ENCODE measurements at regions not wholly inside any gene's neighbourhood (a gene's known extent, or its start where the extent isn't known, plus 50 kb on each side); places are given as distances from the start of the nearest gene placed in this dataset.

DNA sequence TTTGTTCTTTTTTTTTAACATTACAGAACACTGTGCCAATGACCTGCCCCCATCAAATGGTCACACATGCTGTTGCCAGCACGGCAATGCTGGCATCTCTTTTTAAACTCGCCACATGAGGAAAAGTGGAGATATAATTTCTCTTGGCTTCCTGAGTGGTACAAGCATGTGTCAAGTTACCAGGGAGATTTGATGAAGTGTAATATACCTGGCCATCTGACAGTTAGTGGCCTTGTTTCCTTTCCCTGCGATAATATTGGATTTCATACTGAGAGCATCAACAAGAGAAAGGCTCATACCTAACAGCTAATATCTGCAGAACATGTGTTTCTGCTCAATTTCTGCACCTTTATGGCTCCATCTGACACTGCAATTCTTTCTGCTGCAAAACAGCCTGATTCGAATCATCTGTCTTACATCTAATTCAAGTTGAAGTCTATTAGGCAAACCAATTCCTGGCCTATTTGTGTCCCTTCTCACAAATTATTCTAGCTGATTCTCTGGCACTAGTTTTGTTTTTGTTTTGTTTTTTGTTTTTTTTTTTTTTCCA is 519.5 kb downstream of the PREX1 start:
- H3K4me3 ChIP-seq (ENCODE audit: low read depth, low read length) = no peak overlapping the region
- DNase-seq (ENCODE audit: low read depth) = no peak
- TF ChIP-seq, protein P1, sequence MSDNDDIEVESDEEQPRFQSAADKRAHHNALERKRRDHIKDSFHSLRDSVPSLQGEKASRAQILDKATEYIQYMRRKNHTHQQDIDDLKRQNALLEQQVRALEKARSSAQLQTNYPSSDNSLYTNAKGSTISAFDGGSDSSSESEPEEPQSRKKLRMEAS (IDR thresholded peaks at IDR 0.05; ENCODE audit: low read depth, low read length) = no peak
- TF ChIP-seq MYC (IDR thresholded peaks at IDR 0.05; ENCODE audit: low read depth, low read length) = no peak
- TF ChIP-seq, protein P2, sequence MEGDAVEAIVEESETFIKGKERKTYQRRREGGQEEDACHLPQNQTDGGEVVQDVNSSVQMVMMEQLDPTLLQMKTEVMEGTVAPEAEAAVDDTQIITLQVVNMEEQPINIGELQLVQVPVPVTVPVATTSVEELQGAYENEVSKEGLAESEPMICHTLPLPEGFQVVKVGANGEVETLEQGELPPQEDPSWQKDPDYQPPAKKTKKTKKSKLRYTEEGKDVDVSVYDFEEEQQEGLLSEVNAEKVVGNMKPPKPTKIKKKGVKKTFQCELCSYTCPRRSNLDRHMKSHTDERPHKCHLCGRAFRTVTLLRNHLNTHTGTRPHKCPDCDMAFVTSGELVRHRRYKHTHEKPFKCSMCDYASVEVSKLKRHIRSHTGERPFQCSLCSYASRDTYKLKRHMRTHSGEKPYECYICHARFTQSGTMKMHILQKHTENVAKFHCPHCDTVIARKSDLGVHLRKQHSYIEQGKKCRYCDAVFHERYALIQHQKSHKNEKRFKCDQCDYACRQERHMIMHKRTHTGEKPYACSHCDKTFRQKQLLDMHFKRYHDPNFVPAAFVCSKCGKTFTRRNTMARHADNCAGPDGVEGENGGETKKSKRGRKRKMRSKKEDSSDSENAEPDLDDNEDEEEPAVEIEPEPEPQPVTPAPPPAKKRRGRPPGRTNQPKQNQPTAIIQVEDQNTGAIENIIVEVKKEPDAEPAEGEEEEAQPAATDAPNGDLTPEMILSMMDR (IDR thresholded peaks at IDR 0.05; ENCODE audit: low read depth, low read length) = no peak
- TF ChIP-seq POLR2A (IDR thresholded peaks at IDR 0.05; ENCODE audit: extremely low read depth, insufficient read length) = no peak

DNA sequence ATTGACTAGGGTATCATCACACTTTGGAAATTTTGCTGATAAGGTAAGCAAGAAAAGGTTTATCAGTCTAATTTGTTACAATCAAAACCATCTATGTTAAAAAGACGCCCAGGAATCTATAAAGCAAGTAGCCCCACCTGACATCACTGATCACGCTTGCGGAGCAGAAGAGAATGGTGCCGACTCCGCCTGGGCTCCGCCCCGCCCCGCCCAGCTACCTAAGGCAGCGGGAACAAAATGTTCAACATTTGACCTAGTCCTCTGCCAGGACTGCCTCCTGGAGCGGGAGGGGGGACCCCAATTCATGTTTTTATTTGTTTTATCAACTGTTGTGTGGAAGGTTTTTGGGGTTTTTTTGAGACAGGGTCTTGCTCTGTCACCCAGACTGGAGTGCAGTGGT is 520.5 kb downstream of the PREX1 start:
- TF ChIP-seq MYC (IDR thresholded peaks at IDR 0.05; ENCODE audit: low read depth, low read length) = no peak
- TF ChIP-seq, protein P2 (IDR thresholded peaks at IDR 0.05; ENCODE audit: low read depth, low read length) = no peak
- TF ChIP-seq, protein P1 (IDR thresholded peaks at IDR 0.05; ENCODE audit: low read depth, low read length) = no peak
- TF ChIP-seq POLR2A (IDR thresholded peaks at IDR 0.05; ENCODE audit: extremely low read depth, insufficient read length) = no peak
- DNase-seq (ENCODE audit: low read depth) = no peak
- H3K4me3 ChIP-seq (ENCODE audit: low read depth, low read length) = no peak overlapping the region

DNA sequence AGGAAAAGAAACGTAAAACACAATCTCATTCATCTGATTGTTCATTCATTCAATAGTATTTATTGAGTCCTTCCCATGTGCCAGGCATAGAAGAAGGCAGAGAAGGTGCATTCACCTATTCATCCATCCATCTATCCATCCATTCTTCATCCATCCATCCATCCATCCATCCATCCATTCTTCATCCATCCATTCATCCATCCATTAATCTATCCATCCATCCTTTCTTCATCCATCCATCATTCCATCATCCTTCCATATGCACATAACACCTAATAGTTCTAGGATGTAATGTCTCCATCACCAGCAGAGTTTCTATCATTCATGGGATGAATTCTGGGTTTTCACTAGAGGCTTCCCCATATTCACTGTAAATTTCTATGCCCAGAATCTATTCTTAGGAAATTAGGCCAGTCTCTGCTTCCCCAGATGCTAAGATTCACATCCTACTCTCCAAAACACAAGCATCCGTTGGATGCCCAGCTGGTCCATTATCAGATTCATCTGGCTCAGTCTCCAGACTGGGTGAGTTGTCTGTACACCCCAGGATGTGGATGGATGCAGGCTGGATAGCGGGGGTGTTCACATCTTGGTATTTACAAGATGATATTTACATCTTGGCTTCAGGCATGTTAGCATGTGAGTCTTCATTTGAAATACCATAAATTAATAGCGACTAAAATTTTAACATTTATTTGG is 517.7 kb upstream of the SULF2 start:
- DNase-seq (ENCODE audit: low read depth) = no peak
- TF ChIP-seq, protein P2 (IDR thresholded peaks at IDR 0.05; ENCODE audit: low read depth, low read length) = no peak
- no peak for TF ChIP-seq MYC (IDR thresholded peaks at IDR 0.05; ENCODE audit: low read depth, low read length)
- TF ChIP-seq, protein P1 (IDR thresholded peaks at IDR 0.05; ENCODE audit: low read depth, low read length) = no peak
- no peak for TF ChIP-seq POLR2A (IDR thresholded peaks at IDR 0.05; ENCODE audit: extremely low read depth, insufficient read length)
- no peak overlapping the region for H3K4me3 ChIP-seq (ENCODE audit: low read depth, low read length)

DNA sequence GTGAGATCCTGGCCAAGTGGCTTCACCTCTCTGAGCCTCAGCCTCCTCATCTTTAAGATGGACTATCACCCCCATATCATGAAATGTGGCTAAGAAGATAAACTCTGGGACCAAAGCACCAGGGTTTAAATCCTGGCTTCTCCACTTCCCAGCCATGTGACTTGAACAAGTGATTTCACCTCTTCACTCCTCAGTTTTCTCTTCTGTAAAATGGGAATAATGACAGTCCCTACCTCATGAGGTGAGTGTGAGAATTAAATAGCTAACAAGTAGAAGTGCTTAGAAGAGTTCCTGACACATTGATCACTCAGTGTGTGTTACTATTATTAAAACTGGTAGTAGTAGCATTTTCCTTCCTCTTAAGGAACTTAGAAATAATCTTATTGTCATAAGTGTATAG is 516.9 kb upstream of the SULF2 start:
- no peak overlapping the region for H3K4me3 ChIP-seq (ENCODE audit: low read depth, low read length)
- DNase-seq (ENCODE audit: low read depth) = no peak
- TF ChIP-seq POLR2A (IDR thresholded peaks at IDR 0.05; ENCODE audit: extremely low read depth, insufficient read length) (no peak), MYC (IDR thresholded peaks at IDR 0.05; ENCODE audit: low read depth, low read length) (no peak)
- TF ChIP-seq, protein P1 (IDR thresholded peaks at IDR 0.05; ENCODE audit: low read depth, low read length) = no peak
- TF ChIP-seq, protein P2 (IDR thresholded peaks at IDR 0.05; ENCODE audit: low read depth, low read length) = no peak

DNA sequence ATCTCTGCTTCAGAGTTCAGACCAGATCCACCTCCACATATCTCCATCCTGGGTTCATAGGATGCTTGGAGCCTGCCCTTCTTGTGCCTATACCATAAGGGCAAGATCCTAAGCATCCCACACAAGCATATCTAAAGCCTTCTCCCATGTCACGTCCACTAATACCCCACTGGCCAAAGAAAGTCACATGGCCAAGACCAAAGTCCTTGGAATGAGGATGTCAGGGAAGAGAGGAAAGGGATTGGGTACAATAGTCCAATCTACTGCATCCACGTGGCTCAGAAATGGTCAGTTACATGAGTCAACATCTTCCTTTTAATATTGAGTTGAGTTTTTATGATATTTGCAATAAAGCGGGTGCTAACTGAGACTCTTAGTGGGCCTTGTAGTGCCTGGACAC is 515.9 kb upstream of the SULF2 start:
- TF ChIP-seq, protein P2 (IDR thresholded peaks at IDR 0.05; ENCODE audit: low read depth, low read length) = no peak
- no peak for TF ChIP-seq POLR2A (IDR thresholded peaks at IDR 0.05; ENCODE audit: extremely low read depth, insufficient read length)

More for the DNA sequence above, 515.9 kb upstream of the SULF2 start:
- H3K4me3 ChIP-seq (ENCODE audit: low read depth, low read length) = no peak overlapping the region
- DNase-seq (ENCODE audit: low read depth) = no peak
